HG02798 (cell line): ENCODE measurements at regions not wholly inside any gene's neighbourhood (a gene's known extent, or its start where the extent isn't known, plus 50 kb on each side); places are given as distances from the start of the nearest gene placed in this dataset.
A peak's percentile ranks its signal among the peaks of the same experiment; 100 is the strongest.

Source experiments
- ATAC-seq: cut with Tn5 transposase; IDR thresholded peaks from one replicate; pipeline ENCODE4 v1.9.1; 2021; ENCODE audit warnings: mild to moderate bottlenecking; ENCODE audit not compliant: unreplicated experiment, poor library complexity

GRCh38 chr20:60206259-60206658, 248.0 kb downstream of the CDH26 start:
- ATAC-seq, result no peak

- ATAC-seq, result no peak
Measured at GRCh38 chr20:60209048-60209447, 250.8 kb downstream of the CDH26 start.

- ATAC-seq, result peak; percentile 62
Measured at GRCh38 chr20:60210779-60211617, 252.8 kb downstream of the CDH26 start.

- ATAC-seq, result no peak
Measured at GRCh38 chr20:60211618-60212463, 253.6 kb downstream of the CDH26 start.

GRCh38 chr20:60212695-60213094, 254.5 kb downstream of the CDH26 start:
- no peak for ATAC-seq

DNA sequence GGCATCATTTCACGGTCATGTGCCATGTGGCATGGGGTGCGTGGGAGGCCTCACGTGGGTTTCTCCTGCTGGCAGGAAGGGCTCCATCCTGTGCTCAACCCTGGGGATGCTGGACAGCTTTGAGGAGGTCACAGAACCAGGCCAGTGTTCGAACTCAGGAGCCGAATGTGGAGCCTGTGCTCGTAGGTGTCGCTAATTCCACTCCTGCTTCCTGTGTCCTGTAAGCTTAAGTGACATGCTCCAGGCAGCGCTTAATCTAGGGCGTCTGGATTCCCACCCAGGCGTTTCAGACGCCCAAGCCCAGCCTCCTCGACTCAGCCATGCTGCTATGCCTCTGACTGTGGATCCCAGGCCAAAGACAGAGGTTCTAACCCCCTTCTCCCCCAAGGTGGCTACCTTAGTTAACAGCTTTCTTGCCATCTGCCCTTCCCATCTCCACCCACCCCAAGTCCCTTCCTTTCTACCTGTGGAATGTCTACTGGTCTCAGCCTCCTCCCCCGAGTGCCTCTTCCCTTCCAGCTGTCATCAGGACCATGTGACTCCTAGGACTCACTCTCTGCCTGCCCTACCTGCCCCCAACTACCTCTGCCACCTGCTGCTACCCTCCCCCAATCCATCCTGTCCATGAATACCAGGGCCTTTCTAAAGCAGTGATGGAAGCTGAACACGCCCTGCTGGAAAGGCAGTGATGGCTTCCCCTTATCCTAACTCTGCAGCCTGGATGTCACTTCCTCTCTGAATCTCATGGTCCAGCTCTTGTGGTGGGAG, 255.1 kb downstream of the CDH26 start:
- no peak for ATAC-seq

- ATAC-seq, result no peak
Measured at GRCh38 chr20:60214901-60215815, 256.9 kb downstream of the CDH26 start.

- no peak for ATAC-seq
Measured at GRCh38 chr20:60215816-60216730, 257.9 kb downstream of the CDH26 start.

DNA sequence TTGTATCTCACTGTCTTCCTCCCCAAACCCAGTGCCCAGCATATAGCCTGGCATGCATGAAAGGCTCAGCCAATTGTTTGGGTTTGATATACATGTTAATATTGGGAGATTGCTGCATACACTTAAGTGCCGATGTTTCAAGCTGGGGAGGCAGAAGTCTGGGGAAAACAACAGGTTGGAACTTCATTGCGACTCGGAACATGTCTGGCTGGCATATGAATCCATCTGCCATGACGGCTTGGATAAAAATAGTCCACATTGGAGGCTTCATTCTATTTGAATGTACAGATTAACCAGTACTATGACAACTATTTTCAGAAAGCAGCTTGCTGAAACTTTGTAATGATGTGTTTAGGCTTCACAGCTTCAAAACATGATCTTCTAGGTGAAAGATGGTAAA, 261.0 kb downstream of the CDH26 start:
- ATAC-seq, result no peak

DNA sequence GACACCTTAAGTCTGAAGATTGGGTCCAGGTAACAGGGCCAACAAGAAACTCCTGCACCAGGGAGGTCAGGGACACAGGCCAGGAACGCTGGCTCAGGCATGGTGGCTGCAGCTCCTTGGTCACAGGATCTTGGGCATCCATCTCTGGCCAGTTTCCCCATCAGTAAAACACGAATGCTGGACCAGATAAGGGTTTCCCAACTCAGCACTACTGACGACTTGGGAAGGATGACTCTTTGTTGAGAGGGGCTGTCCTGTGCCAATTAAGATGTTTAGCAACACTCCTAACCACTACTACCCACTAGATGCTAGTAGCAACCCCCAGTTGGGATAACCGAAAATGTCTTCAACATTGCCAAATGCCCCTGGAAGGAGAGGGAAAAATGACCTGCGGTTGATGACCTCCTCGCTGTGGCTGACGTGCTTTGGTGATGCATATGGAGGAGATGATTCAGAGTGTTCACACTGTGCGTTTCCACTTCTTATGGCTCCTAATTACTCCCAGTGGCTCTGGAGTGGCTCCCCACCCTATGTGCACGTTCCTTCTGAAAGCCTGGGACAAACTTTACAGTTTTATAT, 261.9 kb downstream of the CDH26 start:
- no peak for ATAC-seq

DNA sequence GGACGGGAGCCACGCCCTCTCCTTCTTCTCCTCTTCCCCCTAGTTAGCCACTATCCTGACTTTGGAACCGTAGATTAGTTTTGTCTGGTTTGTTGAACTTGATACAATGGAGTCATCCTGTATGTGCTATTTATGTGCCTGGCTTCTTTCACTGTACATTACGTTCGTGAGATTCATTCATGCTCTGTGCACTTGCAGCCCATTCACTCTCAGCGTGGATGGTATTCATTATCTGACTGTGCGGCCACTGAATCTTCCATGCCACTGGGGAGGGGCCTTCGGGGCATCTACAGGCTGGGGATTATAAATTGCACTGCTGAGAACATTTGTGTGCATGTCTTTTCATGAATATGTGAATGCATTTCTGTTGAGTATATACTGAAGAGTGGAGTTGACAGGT, 262.5 kb downstream of the CDH26 start:
- ATAC-seq, result no peak

- no peak for ATAC-seq
Measured at GRCh38 chr20:60221593-60221992, 263.4 kb downstream of the CDH26 start.

- no peak for ATAC-seq
Measured at GRCh38 chr20:60222497-60222896, 264.3 kb downstream of the CDH26 start.

GRCh38 chr20:60223174-60223573, 265.0 kb downstream of the CDH26 start:
- no peak for ATAC-seq

DNA sequence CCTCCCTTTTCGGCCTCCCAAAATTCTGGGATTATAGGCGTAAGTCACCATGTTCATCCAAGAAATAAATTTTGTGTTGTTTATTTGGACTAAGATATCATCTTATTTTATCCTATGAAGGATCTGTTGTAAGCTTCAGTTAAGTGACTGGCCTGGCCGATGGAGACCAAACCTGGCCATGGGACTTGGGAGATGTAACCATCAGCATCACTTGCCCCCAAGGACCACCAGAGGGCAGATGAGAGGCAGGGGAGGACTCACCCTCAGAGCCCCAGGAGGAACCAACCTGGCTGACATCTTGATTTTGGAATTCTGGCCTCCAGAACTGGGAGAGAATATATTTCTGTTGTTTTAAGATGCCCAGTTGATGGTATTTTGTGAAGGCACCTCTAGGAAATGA, 266.7 kb downstream of the CDH26 start:
- ATAC-seq, result no peak

DNA sequence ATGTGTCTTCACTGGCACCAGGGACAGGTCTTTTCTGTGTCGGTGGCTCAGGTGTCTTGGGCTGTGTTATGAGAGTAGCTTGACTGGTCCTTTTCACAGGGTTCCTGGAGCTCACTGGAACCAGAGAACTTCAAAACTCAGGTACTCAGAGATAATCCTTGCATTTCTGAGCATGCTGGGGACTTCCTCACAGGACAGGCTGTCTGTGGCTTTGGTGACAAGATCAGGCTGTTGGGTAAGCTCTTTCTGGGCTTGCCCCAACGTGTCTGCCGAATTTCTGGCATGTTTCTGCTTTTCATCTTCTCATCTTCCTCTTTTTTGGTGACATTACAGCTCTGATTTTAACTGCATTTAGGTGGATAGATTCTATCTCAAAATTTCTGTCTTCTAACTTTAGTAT, 270.0 kb downstream of the CDH26 start:
- ATAC-seq, result peak; percentile 47

GRCh38 chr20:60232380-60232779, 274.2 kb downstream of the CDH26 start:
- ATAC-seq, result no peak

DNA sequence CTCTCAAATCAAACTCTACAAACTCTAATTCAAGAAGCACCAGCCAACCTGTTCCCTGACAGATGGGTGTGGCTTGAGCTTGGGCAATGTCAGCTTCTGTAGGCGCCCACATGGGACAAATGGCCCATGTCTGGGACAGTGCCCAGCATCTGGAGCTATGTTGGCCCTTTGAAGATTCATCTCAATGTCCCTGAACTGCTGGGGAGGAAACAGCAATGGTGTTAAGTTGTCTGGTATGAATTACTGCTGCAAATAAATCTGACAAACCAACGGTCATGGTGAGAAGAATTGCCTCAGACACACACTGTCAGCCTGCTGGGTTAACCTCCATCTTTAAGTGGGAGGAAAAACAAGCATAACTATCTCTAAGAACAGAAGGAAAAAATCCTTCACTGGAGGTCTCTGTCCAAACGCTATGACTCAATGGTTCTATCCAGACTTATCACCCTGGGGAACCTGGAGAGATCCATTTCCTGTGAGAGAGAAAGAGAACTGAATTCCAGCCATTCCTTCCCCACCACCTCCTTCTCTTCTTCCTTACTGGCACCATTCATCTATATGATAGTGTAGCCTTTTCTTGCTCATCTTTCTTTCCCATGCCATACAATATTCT, 274.9 kb downstream of the CDH26 start:
- no peak for ATAC-seq
